Amniotic stem cell (primary cell): ENCODE measurements at regions not wholly inside any gene's neighbourhood (a gene's known extent, or its start where the extent isn't known, plus 50 kb on each side); places are given as distances from the start of the nearest gene placed in this dataset.
"Not testable (repeated sequence)": the region's sequence is repeated elsewhere in the genome, so short reads cannot be mapped to it uniquely, and the experiment has no call there.

ENCODE experiments used
- DNase-seq: peaks from one replicate; lab custom pipeline; 2025; lab: John Stamatoyannopoulos, UW

- DNase-seq, result no peak
Observed at GRCh38 chr5:106006242-106006641, 1664.5 kb downstream of the EFNA5 start.

DNA sequence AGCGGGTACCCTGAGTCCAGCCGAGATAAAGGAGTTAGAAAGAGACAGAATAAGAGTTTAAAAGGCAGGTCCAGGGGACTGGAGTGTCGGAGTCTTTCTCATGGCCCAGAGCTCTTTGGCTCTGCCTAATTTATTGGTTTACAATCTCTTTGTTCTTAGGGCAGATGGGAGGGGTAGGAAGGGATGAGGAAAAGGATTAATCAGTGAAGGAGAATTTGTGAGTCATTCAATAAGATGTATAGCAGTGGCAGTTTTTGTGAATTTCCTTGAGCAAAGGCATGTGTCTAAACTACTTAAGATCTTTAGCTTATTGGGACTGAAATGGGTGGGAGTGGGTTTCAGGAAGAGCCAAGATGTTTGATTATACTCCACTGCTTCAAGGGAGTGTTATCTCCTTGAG, 1671.7 kb downstream of the EFNA5 start:
- DNase-seq, result not testable (repeated sequence)

DNA sequence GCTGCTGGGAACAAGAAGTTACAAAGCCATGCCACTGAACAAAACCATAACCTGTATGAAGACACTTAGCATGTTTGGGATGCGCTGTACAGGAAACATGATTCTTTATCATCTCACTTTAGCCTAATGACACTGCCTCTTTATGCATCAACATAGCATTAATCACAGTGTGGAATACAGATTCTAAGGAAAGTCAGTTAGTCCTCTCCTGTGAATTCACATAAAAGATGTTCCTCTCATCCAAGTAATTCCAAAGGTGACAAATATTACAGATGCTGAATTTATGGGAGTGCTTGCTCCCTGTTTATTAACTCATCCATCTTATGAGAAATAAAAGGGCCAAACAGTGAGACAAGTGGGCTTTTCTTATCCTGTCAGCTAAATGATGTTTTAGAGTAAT, 1677.7 kb downstream of the EFNA5 start:
- no peak for DNase-seq

DNA sequence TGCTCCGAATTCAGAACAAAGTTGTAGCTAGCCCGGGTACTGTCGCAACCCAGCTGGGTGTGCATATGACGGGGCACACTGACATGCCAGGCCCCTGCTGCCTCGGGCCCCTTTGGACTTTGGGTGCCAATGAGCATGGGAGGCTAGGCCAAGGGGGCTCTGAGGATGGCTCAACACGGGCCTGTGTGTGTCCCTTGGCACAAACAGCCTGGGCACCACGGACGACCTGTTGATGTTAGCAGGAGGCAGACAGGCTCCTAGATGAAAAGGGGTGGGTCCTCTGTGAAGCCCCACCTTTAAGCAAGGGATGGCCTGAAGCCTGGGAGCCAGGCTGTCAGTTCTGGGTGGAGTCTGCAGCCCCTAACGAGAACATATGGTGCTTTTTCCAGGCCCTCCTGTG, 1688.2 kb downstream of the EFNA5 start:
- DNase-seq, result no peak

GRCh38 chr5:105978011-105978410, 1692.7 kb downstream of the EFNA5 start:
- no peak for DNase-seq

DNA sequence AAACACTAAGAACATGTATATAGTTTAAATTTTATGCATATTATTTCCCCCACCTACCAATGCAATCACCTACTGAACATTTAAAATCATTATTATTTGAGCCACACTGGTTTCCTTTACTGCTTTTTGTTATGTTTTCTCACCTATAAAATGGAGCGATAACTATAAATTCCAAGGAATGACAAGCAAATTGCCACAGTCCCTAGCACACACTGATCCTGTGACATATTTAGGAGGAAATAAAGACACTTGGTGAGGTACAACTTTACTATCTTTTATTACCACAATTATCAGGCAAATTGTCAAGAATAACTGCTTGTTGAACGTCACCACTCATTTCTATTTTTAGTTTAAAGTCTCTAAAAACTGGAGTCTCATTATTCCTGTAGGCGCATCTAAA, 1693.6 kb downstream of the EFNA5 start:
- no peak for DNase-seq

- no peak for DNase-seq
Observed at GRCh38 chr5:105970919-105971318, 1699.8 kb downstream of the EFNA5 start.

- no peak for DNase-seq
Observed at GRCh38 chr5:105968981-105969380, 1701.8 kb downstream of the EFNA5 start.

DNA sequence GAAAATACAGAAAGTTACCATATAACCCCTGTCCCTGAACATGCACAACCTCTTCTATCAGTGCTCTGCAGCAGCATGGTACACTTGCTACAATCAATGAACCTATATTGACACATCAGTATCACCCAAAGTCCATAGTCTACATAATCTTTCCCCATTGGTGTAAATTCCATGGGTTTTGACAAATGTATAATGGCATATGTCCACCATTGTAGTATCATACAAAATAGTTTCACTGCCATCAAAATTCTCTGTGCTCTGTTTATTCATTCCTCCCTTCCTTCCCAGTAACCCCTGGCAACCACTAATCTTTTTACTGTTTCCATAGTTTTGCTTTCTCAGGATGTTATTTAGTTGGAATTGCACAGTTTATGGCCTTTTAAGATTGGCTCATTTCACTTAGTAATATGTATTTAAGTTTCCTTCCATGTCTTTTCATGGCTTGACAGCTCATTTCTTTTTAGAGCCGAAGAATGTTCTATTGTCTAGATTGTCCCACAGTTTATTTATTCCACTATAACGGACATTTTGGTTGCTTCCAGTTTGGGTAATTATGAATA, 1707.0 kb downstream of the EFNA5 start:
- no peak for DNase-seq

DNA sequence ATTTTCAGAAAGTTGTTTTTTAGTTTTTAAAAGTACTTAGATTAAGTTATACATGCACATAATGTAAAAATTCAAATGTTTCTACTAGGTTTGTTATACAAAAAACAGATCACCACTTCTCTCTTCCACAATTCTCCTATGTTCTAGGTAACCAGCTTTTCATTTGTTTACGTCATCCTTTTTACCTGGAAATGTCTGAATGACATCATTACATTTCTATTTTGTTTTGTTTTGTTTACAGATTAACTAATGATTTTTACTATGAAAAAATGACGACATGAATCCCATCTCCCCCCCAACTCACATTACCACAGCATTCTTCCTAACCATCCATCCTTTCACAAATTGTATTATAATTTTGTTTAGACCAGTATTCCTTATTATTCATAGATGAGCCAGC, 1709.2 kb downstream of the EFNA5 start:
- no peak for DNase-seq

- DNase-seq, result no peak
Observed at GRCh38 chr5:105956456-105957196, 1714.1 kb downstream of the EFNA5 start.

GRCh38 chr5:105954341-105954740, 1716.4 kb downstream of the EFNA5 start:
- DNase-seq, result no peak

DNA sequence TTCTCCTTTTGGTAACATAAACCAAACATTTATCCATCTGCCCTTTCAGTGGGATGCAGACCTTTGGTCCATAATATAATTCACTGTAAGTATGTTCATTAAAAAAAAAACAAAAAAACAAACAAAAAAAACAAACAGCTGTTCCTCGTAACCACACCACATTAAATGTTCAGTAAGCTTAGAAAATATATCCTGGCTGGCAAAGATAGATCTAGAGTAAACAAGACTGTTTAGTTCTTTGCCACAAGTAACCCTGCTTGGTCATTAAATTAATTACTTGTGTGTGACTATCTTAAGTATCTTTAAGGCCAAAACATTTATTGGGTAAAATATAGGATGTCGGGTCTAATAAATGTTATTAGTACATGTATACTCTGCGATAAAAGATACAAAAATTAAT, 1717.1 kb downstream of the EFNA5 start:
- no peak for DNase-seq

DNA sequence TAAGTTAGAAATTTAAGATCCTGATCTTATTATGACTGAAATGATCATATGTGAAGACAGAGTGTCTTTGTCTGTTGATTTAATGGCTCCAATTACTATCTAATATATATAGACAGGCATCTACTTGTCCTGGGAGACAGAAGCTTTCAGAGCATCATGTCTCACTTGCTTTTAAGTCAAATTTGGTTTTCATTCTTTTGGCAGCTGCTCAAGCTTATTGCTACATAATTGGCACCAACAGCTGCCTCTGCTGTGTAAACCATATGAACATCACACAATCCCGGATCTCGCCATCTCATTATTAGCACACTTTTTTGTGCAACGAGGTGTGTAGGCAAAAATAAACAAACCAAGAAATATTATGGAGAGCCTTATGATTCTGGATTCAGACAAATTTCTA, 1717.9 kb downstream of the EFNA5 start:
- no peak for DNase-seq

DNA sequence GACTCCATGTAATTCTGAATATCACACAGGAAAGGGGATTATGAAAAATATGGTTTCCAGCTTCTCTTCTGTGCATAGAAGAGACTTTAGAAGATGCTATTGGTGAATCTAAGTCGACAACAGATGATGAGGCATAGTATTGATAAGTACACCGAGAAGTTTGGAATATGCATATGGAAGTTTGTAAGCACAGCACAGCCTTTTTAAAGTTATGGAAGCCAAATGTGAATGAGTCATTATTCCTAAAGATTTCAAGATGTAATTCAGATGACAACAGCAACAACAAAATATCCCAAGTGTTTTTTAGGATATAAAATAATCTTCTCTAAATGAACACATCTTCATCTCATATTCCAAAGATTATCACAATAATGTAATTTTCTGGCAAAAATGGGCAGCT, 1723.3 kb downstream of the EFNA5 start:
- no peak for DNase-seq

GRCh38 chr5:105945203-105945972, 1725.3 kb downstream of the EFNA5 start:
- no peak for DNase-seq

DNA sequence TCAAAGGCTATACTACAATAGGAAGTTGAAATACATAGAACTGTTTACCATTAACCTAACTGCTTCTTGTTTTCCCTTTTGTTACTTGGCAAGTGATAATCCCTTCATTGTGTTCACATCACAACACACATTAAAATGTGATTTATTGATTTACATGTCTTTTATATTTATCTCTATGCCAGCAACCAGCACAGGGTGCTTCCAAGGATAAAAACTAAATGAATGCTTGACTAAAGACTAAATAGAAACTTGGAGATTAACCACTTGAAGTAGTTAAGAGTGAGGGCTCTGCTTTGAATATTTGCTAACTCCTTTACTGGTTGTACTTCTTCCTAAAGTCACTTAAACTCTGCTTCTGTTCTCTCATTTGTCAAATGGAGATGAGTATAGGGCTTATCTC, 1730.6 kb downstream of the EFNA5 start:
- no peak for DNase-seq

DNA sequence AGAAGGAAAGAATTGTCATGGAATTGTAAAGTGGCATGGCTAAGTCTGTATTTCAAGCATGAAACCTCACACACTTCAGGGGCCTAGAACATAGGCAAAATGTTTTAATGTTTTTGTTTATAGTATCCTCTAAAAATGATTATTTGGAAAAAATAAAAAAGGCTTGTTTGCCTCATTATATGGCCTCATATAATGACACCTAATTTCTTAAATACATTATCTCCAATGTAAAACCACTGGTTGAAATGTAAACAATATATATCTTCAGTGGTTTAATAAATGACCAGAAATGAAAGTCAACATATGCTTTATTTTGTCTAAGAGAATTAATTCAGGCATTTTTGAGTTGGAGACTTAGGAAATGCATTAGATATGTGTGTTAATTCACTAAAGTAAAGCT, 1736.6 kb downstream of the EFNA5 start:
- no peak for DNase-seq

- DNase-seq, result peak; percentile 52
Observed at GRCh38 chr5:105931881-105932421, 1738.8 kb downstream of the EFNA5 start.

DNA sequence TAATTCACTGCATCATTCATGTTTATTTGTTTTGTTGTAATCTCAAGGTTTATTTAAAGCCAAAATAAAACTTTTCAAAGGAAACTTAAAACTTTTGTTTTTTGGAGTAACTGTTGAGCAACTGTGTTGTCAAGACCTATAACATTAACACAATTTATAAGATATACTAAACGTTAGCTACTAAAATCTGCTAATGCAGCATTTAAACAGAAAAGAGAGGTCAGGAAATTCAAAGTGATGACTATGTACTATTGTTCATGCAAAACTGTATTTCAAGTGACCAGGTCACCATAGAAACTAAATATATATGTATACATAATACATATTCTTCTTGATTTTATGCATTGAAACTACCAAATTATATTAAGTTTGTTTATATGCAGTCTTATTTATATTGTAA, 1740.9 kb downstream of the EFNA5 start:
- DNase-seq, result no peak

DNA sequence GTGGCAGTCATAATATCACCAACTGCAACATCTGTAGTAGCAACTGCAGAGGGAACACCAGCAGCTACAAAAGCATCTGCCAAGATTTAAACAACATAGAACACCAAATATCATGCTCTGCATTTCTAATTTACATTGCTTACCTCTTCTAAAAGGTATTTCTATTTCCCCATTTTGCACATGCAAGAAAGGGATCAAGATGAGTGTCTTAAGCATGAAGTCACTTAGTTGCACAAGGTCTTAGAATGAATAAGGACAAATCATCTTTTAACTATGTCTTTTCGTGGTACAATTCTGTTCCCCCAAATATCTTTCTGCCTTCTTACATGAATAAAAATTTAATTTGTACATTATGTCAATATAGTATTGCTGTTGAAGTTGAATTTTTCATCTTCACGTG, 1746.4 kb downstream of the EFNA5 start:
- DNase-seq, result peak; percentile 5

- DNase-seq, result no peak
Observed at GRCh38 chr5:105922574-105922973, 1748.2 kb downstream of the EFNA5 start.

- no peak for DNase-seq
Observed at GRCh38 chr5:105922080-105922479, 1748.7 kb downstream of the EFNA5 start.
